ENCODE measurements at regions not wholly inside any gene's neighbourhood (a gene's known extent, or its start where the extent isn't known, plus 50 kb on each side); places are given as distances from the start of the nearest gene placed in this dataset.

- TF ChIP-seq CTCF (IDR thresholded peaks at IDR 0.05; ENCODE audit: poor library complexity) (no peak), EZH2phosphoT487 (IDR thresholded peaks at IDR 0.05; ENCODE audit: low read depth, severe bottlenecking, unreplicated experiment) (no peak), EZH2 (IDR thresholded peaks at IDR 0.05; ENCODE audit: borderline replicate concordance) (no peak)
Measured at GRCh38 chr12:102652645-102653313, 172.4 kb upstream of the IGF1 start.

Data from hepatocyte (in vitro differentiated cells).